ENCODE measurements at regions not wholly inside any gene's neighbourhood (a gene's known extent, or its start where the extent isn't known, plus 50 kb on each side); places are given as distances from the start of the nearest gene placed in this dataset.

DNA sequence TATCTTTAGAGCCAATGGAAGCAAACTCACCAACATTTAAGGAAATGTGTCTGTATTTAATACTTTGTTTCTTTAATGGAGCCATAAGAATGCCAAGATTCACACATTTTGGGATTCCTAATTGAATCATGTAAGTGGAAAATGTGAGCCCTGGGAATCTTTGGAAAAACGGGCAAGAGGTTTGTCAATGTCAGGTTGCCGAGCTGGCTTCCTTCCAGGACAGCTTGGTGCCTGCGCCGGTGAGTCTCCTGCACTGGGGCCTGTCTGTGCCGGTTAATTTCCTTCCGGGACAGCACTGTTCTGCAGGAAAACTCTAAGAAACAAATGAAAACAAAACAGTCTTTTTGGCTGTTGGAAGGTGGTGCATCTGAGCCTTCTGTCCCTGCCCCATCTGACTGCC lies 210.6 kb downstream of the HAPSTR1 start:
- no peak for DNase-seq (ENCODE audit: low read depth)

DNA sequence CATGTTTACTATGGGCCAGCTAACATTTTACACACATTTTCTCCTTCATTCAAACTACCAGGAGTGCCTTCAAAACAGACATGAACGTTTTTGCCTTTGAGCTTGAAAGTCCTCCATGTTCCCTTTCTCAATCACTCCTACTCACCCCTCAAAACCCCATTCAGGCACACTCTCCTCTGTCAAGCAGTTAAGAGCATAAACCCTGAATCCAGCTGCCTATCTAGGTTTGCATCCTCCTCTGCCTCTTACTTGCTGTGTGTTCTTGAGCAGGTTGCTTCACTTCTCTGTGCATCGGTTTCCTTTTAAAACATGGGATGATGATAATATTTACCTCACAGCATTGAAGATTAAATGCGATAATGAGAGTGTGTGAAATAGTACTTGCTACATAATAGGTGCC lies 215.3 kb downstream of the HAPSTR1 start:
- no peak for DNase-seq (ENCODE audit: low read depth)

DNA sequence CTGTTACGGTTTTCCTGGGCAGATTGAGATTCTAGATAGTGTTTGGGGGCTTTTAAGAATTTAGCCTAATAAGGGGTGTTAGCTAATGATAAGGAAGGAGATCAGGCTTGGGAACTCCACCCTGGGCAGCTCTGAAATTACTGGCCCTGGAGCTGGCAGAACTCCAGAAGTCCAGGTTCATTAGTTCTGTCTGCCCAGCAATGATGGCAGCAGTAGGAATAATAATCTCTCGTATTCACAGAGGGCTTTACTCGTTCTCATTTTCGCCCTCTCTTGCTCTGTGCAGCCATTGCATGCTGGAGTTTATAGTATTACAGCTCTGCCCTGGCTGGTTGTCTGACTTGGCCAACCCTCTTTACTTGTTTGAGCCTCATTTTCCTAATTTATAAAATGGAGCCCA lies 216.0 kb downstream of the HAPSTR1 start:
- DNase-seq (ENCODE audit: low read depth): no peak

- no peak for DNase-seq (ENCODE audit: low read depth)
Measured at GRCh38 chr16:9308356-9308801, 216.9 kb downstream of the HAPSTR1 start.

DNA sequence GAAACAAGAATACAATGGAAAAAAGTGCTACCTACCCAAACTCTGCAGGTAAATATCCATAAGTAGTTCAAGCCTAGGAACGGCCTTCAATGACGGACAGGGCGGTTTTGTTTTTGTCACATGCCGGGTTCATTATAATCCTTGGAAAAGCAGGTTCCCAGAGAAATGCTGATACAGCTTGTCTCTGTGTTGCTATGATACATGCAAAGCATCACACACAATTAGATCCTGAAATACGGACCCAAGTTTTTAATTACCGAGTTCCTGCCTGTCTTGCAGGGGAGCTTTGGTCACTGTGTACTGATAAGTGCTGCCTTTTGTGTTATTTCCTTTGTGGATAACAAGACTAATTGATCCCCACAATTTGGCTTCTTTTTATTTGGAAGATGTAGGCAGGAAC lies 217.4 kb downstream of the HAPSTR1 start:
- no peak for DNase-seq (ENCODE audit: low read depth)

DNA sequence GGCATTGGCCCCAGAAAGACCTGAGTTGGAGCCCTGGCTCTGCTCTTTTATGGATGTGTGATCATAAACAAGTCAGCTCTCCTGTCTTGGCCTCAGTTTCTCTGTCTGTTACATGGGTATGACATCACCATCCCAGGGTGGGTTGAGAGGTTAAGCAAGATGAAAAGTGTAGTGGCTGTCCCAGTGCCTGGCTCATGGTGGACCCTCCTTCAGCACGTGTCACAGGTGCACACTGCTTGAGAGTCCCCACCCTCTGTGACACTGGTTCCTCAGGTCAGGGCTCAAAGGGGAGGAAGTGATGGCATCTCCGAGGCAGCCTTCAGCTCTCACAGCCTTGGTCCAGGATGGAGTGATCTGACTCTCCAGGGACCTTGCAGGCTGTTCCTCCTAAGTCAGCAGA lies 218.4 kb downstream of the HAPSTR1 start:
- no peak for DNase-seq (ENCODE audit: low read depth)

DNA sequence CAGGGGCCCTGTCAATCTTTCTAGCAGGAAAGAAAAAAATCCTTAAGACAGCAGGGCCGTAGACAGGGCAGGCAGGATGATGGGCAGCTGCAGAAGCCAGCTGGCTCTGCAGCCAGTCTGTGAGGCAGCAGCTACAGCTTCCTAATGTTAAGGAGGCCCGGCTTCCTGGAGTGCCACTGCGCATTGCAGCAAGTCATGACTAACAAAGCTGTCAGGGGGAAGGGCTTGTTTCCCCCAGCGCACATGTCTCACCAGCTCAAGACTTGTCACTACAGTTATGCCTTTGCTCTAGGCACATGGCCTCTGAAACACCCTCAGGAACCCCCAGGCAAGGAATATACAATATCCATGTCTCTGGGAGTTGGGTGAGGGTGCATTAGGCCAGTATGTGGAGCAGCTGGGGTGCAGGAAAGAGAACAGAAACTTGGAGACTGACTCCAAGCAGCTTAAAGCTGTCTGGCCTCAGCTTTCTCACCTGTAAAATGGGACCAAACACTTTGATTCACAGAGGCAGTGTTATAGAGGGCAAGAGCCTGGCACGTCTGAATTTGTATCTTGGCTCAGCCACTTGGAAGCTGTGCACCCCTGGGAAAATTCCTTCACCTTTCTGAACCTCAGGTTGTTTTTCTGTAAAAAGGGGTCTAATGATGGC lies 220.0 kb downstream of the HAPSTR1 start:
- DNase-seq (ENCODE audit: low read depth): no peak

DNA sequence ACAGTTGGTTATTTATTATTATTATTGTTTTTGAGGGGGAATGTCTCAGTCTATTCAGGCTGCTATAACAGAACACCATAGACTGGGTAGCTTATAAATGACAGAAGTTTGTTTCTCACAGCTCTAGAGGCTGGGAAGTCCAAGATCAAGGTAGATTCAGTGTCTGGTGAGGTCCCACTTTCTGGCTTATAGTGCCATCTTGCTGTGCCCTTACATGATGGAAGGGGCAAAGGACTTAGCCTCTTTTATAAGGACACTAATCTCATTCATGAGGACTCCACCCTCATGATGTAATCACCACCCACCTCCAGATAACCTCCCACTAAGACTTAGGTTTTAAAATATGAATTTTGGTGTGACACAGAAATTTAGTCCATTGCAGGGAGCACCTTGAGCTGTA lies 224.6 kb downstream of the HAPSTR1 start:
- no peak for DNase-seq (ENCODE audit: low read depth)

- no peak for DNase-seq (ENCODE audit: low read depth)
Measured at GRCh38 chr16:9316615-9317014, 225.2 kb downstream of the HAPSTR1 start.

- DNase-seq (ENCODE audit: low read depth): no peak
Measured at GRCh38 chr16:9318764-9319163, 227.3 kb downstream of the HAPSTR1 start.

- no peak for DNase-seq (ENCODE audit: low read depth)
Measured at GRCh38 chr16:9322769-9323168, 231.3 kb downstream of the HAPSTR1 start.

DNA sequence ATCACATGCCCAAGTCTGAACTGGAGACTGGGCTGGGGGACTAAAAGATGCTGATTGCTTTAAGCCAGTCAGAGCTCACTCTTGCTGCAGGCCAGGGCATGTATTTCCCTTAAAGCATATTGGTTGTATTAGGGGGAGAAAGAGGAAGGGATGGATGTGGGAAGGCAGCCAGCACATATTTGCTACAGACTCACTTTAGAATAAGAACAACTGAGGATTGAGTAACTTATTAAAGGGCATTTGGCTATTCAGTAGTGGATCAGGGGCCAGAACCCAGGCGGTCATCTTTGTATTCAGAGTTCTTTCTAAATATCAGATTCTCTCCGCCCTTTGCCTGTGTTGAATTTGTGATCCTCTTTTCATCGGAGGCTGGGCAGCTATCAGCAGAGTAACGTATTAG lies 231.7 kb downstream of the HAPSTR1 start:
- no peak for DNase-seq (ENCODE audit: low read depth)

GRCh38 chr16:9327253-9327652 lies 235.8 kb downstream of the HAPSTR1 start:
- DNase-seq (ENCODE audit: low read depth): no peak

DNA sequence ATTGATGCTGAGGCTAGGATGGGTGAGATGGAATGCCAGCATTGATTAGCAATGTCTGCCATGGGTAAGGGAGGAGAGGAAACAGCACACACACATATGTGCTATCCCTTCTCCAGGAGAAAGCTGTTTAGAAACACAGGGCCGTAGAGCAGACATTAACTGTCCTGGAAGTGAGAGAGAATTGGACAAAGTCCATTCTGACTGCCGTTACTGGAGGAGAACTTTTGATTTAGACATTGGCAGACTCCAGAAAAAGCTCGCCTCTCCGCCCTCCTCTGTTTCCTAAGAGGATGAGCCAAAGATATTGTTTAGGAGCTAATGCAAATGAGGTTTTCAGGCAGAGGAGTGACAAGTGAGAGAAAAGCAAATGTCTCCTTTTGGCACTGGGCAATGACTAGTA lies 237.0 kb downstream of the HAPSTR1 start:
- DNase-seq (ENCODE audit: low read depth): no peak

- DNase-seq (ENCODE audit: low read depth): no peak
Measured at GRCh38 chr16:9330095-9330494, 238.7 kb downstream of the HAPSTR1 start.

GRCh38 chr16:9331503-9331902 lies 240.1 kb downstream of the HAPSTR1 start:
- DNase-seq (ENCODE audit: low read depth): no peak

GRCh38 chr16:9332574-9333148 lies 241.2 kb downstream of the HAPSTR1 start:
- no peak for DNase-seq (ENCODE audit: low read depth)

DNA sequence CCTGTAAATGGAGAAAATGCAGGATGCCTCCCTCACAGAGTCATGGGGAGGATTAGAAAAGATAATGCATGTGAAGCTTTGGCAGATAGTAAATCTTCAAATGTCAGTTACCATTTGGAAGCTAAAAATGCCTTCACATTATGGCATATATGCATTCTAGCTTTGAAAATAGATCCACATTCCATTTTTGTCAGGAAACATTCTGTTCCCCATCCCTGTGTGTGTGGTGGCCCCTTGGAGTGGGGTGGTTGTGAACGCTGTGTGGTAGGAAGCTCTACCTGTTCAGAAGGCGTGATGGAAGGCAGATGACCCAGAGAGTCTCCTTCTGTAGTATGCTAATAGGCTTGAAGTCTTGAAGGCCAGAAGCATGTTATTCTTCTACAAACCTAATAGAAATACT lies 242.0 kb downstream of the HAPSTR1 start:
- DNase-seq (ENCODE audit: low read depth): no peak

- no peak for DNase-seq (ENCODE audit: low read depth)
Measured at GRCh38 chr16:9334103-9334502, 242.7 kb downstream of the HAPSTR1 start.

DNA sequence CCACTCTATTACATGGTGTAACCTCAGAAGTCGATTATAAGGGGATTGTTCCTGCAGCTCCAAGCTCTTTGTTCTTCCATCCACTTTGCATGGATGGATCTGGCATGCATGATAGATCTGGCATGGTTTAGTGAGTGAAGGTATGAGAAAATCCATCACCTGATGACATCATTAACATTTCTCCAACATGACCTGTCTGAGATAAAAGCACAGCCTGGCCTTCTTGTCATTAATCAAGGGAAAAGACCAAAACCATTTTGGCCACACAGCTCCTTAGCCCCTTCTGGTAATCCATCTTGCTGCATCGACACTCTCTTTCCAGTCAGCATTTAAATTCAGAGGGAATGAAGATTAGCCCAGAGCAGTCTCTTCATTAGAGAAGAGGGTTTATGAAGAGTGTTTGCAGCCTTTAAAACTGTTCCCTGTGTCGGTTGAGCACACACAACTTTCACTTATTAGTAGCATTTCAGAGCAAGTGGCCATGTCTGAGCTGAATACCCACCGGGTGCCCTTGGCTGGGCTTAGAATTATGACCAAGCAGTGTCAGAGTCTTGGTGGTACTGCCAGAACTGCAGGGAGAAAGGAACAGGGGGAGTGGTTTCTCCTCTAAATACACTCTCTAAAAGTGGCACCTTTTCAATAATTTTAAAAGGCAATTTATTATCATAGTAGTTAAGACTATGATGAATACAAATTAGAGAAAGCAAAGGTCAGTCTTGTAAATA lies 246.0 kb downstream of the HAPSTR1 start:
- DNase-seq (ENCODE audit: low read depth): no peak

GRCh38 chr16:9338068-9338467 lies 246.6 kb downstream of the HAPSTR1 start:
- DNase-seq (ENCODE audit: low read depth): no peak

DNA sequence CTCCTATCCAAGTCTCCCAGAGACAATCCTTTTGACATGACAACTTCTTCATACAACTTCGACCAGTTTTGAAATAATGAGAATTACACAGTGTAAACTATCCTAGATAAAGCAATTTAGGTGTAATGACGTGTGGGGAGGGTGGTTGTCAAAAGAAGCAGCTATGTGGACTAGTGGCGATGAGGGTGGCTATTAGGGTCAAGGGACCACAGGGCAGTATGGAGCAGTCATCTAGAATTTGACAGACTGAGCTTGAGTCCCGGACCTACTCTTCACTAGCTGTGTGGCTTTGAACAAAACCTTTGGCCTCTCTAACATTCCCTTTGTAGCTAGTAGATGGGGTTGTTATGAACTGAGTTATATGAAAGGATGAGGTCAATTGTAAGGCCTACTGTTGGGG lies 247.1 kb downstream of the HAPSTR1 start:
- no peak for DNase-seq (ENCODE audit: low read depth)

- no peak for DNase-seq (ENCODE audit: low read depth)
Measured at GRCh38 chr16:9340526-9341256, 249.2 kb downstream of the HAPSTR1 start.
